H9 (cell line): ENCODE measurements at regions not wholly inside any gene's neighbourhood (a gene's known extent, or its start where the extent isn't known, plus 50 kb on each side); places are given as distances from the start of the nearest gene placed in this dataset.

Source experiments
- DNase-seq: peaks from one replicate; pipeline ENCODE4 v3.0.0-alpha.2; 2017
- H2AFZ ChIP-seq: one replicate; pipeline ENCODE4 v1.6.1; 2013; ENCODE audit warnings: mild to moderate bottlenecking, low read length, control low read depth, moderate library complexity
- H2AK5ac ChIP-seq: 2 replicates; pipeline ENCODE4 v1.6.1; 2013; ENCODE audit warnings: low read length, control low read depth, mixed read lengths; ENCODE audit not compliant: insufficient read length
- H2BK120ac ChIP-seq: one replicate; pipeline ENCODE4 v1.6.1; 2013; ENCODE audit warnings: low read depth, mild to moderate bottlenecking, low read length, control low read depth, inconsistent platforms; ENCODE audit not compliant: poor library complexity, severe bottlenecking
- H2BK12ac ChIP-seq: 2 replicates; pipeline ENCODE4 v1.6.1; 2013; ENCODE audit warnings: low read length, control low read depth, mixed read lengths, low read depth; ENCODE audit not compliant: insufficient read length
- H2BK15ac ChIP-seq: 2 replicates; pipeline ENCODE4 v1.6.1; 2013; ENCODE audit warnings: low read depth, low read length, control low read depth
- H2BK20ac ChIP-seq: one replicate; pipeline ENCODE4 v1.6.1; 2013; ENCODE audit warnings: low read depth, mild to moderate bottlenecking, low read length, control low read depth, inconsistent platforms; ENCODE audit not compliant: poor library complexity, severe bottlenecking
- H2BK5ac ChIP-seq: 2 replicates; pipeline ENCODE4 v1.6.1; 2013; ENCODE audit warnings: low read length, control low read depth, mixed read lengths; ENCODE audit not compliant: insufficient read length
- H3K14ac ChIP-seq: 2 replicates; pipeline ENCODE4 v1.6.1; 2013; ENCODE audit warnings: low read length, control low read depth; ENCODE audit not compliant: insufficient read depth
- H3K18ac ChIP-seq: 2 replicates; pipeline ENCODE4 v1.6.1; 2013; ENCODE audit warnings: low read depth, mild to moderate bottlenecking, mixed read lengths, low read length, control low read depth; ENCODE audit not compliant: insufficient read length
- H3K23ac ChIP-seq: 2 replicates; pipeline ENCODE4 v1.6.1; 2013; ENCODE audit warnings: low read length, control low read depth, mixed read lengths, low read depth; ENCODE audit not compliant: insufficient read length
- H3K23me2 ChIP-seq: 2 replicates; pipeline ENCODE4 v1.6.1; 2013; ENCODE audit warnings: low read depth, mild to moderate bottlenecking, mixed read lengths, low read length, control low read depth; ENCODE audit not compliant: insufficient read length, poor library complexity, severe bottlenecking
- H3K27ac ChIP-seq: 2 replicates; pipeline ENCODE4 v1.5.1; 2013; ENCODE audit warnings: low read length, control low read depth, mixed read lengths, low read depth; ENCODE audit not compliant: insufficient read length
- H3K27me3 ChIP-seq: 2 replicates; pipeline ENCODE4 v1.6.1; 2013; ENCODE audit warnings: low read length, control low read depth, inconsistent platforms; ENCODE audit not compliant: insufficient read depth
- H3K4ac ChIP-seq: 2 replicates; pipeline ENCODE4 v1.6.1; 2013; ENCODE audit warnings: low read depth, mild to moderate bottlenecking, control low read depth, inconsistent platforms, low read length, moderate library complexity
- H3K4me1 ChIP-seq: 2 replicates; pipeline ENCODE4 v1.6.1; 2013; ENCODE audit warnings: low read length, control low read depth, inconsistent platforms; ENCODE audit not compliant: insufficient read depth
- H3K4me2 ChIP-seq: 2 replicates; pipeline ENCODE4 v1.6.1; 2013; ENCODE audit warnings: low read length, control low read depth, mixed read lengths; ENCODE audit not compliant: insufficient read length, insufficient read depth
- H3K56ac ChIP-seq: 2 replicates; pipeline ENCODE4 v1.6.1; 2013; ENCODE audit warnings: low read depth, mild to moderate bottlenecking, mixed read lengths, low read length, control low read depth; ENCODE audit not compliant: insufficient read length
- H3K79me1 ChIP-seq: 2 replicates; pipeline ENCODE4 v1.6.1; 2013; ENCODE audit warnings: low read depth, mild to moderate bottlenecking, moderate library complexity, low read length, control low read depth, inconsistent platforms; ENCODE audit not compliant: insufficient read depth, poor library complexity, severe bottlenecking
- H3K79me2 ChIP-seq: 2 replicates; pipeline ENCODE4 v1.6.1; 2013; ENCODE audit warnings: low read length, control low read depth, inconsistent platforms; ENCODE audit not compliant: insufficient read depth
- H3K9ac ChIP-seq: 2 replicates; pipeline ENCODE4 v1.6.1; 2013; ENCODE audit warnings: low read length, control low read depth, mixed read lengths; ENCODE audit not compliant: insufficient read length; ENCODE audit errors: extremely low read depth
- H3K9me3 ChIP-seq: one replicate; pipeline ENCODE4 v1.6.1; 2013; ENCODE audit warnings: low read depth, low read length, inconsistent platforms; ENCODE audit not compliant: control insufficient read depth
- H3T11ph ChIP-seq: one replicate; pipeline ENCODE4 v1.6.1; 2013; ENCODE audit warnings: mild to moderate bottlenecking, low read length, control low read depth, inconsistent platforms
- H4K20me1 ChIP-seq: one replicate; pipeline ENCODE4 v1.6.1; 2013; ENCODE audit not compliant: control insufficient read depth, insufficient read length, insufficient read depth
- H4K5ac ChIP-seq: 2 replicates; pipeline ENCODE4 v1.6.1; 2013; ENCODE audit warnings: low read depth, mild to moderate bottlenecking, mixed read lengths, low read length, control low read depth; ENCODE audit not compliant: insufficient read length
- H4K8ac ChIP-seq: replicated peaks from 2 replicates; pipeline ENCODE4 v1.6.1; 2013; ENCODE audit warnings: low read length, control low read depth, mixed read lengths, low read depth; ENCODE audit not compliant: insufficient read length
- H4K91ac ChIP-seq: 2 replicates; pipeline ENCODE4 v1.6.1; 2013; ENCODE audit warnings: low read depth, mild to moderate bottlenecking, moderate library complexity, mixed read lengths, low read length, control low read depth; ENCODE audit not compliant: insufficient read length
- H3K27ac Mint-ChIP-seq, 3 experiments: 2 replicates in 2 of 3; 3 replicates in 1 of 3; pipeline ENCODE4 v1.8.0; 2020 to 2021; ENCODE audit warnings: mixed read lengths in 3 of 3, mild to moderate bottlenecking in 1 of 3, moderate library complexity in 1 of 3
- H3K27me3 Mint-ChIP-seq: 2 replicates; pipeline ENCODE4 v1.8.0; 2021; ENCODE audit warnings: low read depth, mild to moderate bottlenecking, moderate library complexity, mixed read lengths
- H3K36me3 Mint-ChIP-seq, 3 experiments: 2 replicates in 2 of 3; 3 replicates in 1 of 3; pipeline ENCODE4 v1.8.0; 2020 to 2021; ENCODE audit warnings: low read depth in 3 of 3, mixed read lengths in 3 of 3; ENCODE audit not compliant: insufficient read depth in 1 of 3
- H3K4me1 Mint-ChIP-seq, 2 experiments: 2 replicates each; pipeline ENCODE4 v1.8.0; 2020; ENCODE audit warnings: mixed read lengths in 2 of 2
- H3K4me3 Mint-ChIP-seq, 2 experiments: 2 replicates in 1 of 2; 3 replicates in 1 of 2; pipeline ENCODE4 v1.8.0; 2020 to 2021; ENCODE audit warnings: mild to moderate bottlenecking in 2 of 2, mixed read lengths in 2 of 2, moderate library complexity in 1 of 2
- H3K9me3 Mint-ChIP-seq, 2 experiments: 2 replicates in 1 of 2; 3 replicates in 1 of 2; pipeline ENCODE4 v1.8.0; 2020; ENCODE audit warnings: mild to moderate bottlenecking in 2 of 2, mixed read lengths in 2 of 2, moderate library complexity in 1 of 2
- CTCF ChIP-seq: fragments of 200-600 bp; sonication (generic); conservative IDR thresholded peaks from 3 replicates; pipeline ENCODE4 v1.8.0; 2021; ENCODE audit warnings: antibody characterized with exemption, mild to moderate bottlenecking
- WGBS: extraction: QIAGEN DNeasy Blood & Tissue Kit; methylation state at CpG from one replicate; pipeline ENCODE4 v1.1.7; 2013; ENCODE audit warnings: missing lambda C conversion rate, low lambda C conversion rate, mixed read lengths; ENCODE audit not compliant: insufficient read length; ENCODE audit errors: extremely low coverage; 5-methylcytosine and 5-hydroxymethylcytosine counted together

GRCh38 chr18:67969458-67969857, 452.9 kb upstream of the DSEL start:
- Histone ChIP-seq H2BK15ac (no peak overlapping the region), H3K18ac (no peak overlapping the region), H3K27ac (no peak overlapping the region), H4K20me1 (no peaks in the 10 kb centered on the region), H2BK120ac (no peak overlapping the region), H3K9ac (no peak overlapping the region), H3K56ac (no peak overlapping the region), H3K4me1 (no peaks in the 10 kb centered on the region), H2BK20ac (no peak overlapping the region), H4K8ac (no peak overlapping the region), H3K27me3 (no peaks in the 10 kb centered on the region), H3K79me1 (no peaks in the 10 kb centered on the region), H2AK5ac (no peak overlapping the region), H2BK5ac (no peak overlapping the region), H3K4ac (no peak overlapping the region), H4K91ac (no peak overlapping the region), H4K5ac (no peak overlapping the region), H3K9me3 (no peaks in the 10 kb centered on the region), H3K14ac (no peak overlapping the region), H2BK12ac (no peak overlapping the region), H3K79me2 (no peaks in the 10 kb centered on the region), H3K23ac (no peak overlapping the region), H3K4me2 (no peak overlapping the region), H3K23me2 (no peaks in the 10 kb centered on the region), H3T11ph (no peak overlapping the region), H2AFZ (no peak overlapping the region)
- Mint-ChIP-seq H3K36me3 (no peaks in the 10 kb centered on the region), H3K4me1 (no peaks in the 10 kb centered on the region), H3K9me3 (no peaks in the 10 kb centered on the region), H3K27ac (no peak overlapping the region), H3K4me3 (no peak overlapping the region), H3K27me3 (no peaks in the 10 kb centered on the region)
- no CpG with 5 or more reads among the region's 1 CpG for WGBS
- no peak for TF ChIP-seq CTCF
- no peak for DNase-seq
